ENCODE measurements at regions not wholly inside any gene's neighbourhood (a gene's known extent, or its start where the extent isn't known, plus 50 kb on each side); places are given as distances from the start of the nearest gene placed in this dataset.

DNA sequence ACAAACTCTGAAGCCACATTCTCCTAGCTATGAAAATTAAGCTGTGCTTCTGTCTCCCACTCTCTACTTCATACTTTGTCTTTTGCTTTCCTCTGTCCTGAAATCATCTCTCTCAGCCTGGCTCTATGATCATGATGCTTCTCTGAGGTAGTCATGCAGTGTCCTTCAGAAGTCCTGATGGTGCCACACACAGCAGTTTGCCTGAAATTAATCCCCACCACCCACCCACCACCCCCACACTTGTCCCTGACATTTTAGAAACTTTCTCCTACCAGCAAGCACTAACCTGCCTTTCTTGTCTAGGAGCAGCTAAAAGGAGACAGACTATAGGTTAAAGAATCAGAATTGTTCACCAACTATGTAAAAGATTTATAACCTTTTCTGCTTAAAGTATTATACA, 282.2 kb upstream of the FAM174A start:
- Histone ChIP-seq H3K4me3 (ENCODE audit: low read depth, low read length) (no peak overlapping the region), H3K36me3 (no peaks in the 10 kb centered on the region), H3K27me3 (no peaks in the 10 kb centered on the region), H3K4me1 (no peaks in the 10 kb centered on the region), H3K9me3 (no peaks in the 10 kb centered on the region)
- no peak for DNase-seq
- TF ChIP-seq CTCF (IDR thresholded peaks at IDR 0.05; ENCODE audit: low read depth, low read length), result no peak

- TF ChIP-seq CTCF (IDR thresholded peaks at IDR 0.05; ENCODE audit: low read depth, low read length), result no peak
- H3K9me3 ChIP-seq, result no peaks in the 10 kb centered on the region
- no peaks in the 10 kb centered on the region for H3K36me3 ChIP-seq
- no peak for DNase-seq
- H3K4me1 ChIP-seq, result no peaks in the 10 kb centered on the region
- no peaks in the 10 kb centered on the region for H3K27me3 ChIP-seq
- H3K4me3 ChIP-seq (ENCODE audit: low read depth, low read length), result no peak overlapping the region
These were observed 283.1 kb upstream of the FAM174A start for GRCh38 chr5:100252037-100252436.

- TF ChIP-seq CTCF (IDR thresholded peaks at IDR 0.05; ENCODE audit: low read depth, low read length), result no peak
- Histone ChIP-seq H3K9me3 (no peaks in the 10 kb centered on the region), H3K27me3 (no peaks in the 10 kb centered on the region), H3K4me1 (no peaks in the 10 kb centered on the region), H3K4me3 (ENCODE audit: low read depth, low read length) (no peak overlapping the region), H3K36me3 (no peaks in the 10 kb centered on the region)
- DNase-seq, result no peak
These were observed 285.3 kb upstream of the FAM174A start for GRCh38 chr5:100249884-100250269.

- no peak for TF ChIP-seq CTCF (IDR thresholded peaks at IDR 0.05; ENCODE audit: low read depth, low read length)
- Histone ChIP-seq H3K36me3 (no peaks in the 10 kb centered on the region), H3K27me3 (no peaks in the 10 kb centered on the region), H3K9me3 (no peaks in the 10 kb centered on the region), H3K4me3 (ENCODE audit: low read depth, low read length) (no peak overlapping the region), H3K4me1 (no peaks in the 10 kb centered on the region)
- DNase-seq, result no peak
These were observed 285.8 kb upstream of the FAM174A start for GRCh38 chr5:100249211-100249883.

DNA sequence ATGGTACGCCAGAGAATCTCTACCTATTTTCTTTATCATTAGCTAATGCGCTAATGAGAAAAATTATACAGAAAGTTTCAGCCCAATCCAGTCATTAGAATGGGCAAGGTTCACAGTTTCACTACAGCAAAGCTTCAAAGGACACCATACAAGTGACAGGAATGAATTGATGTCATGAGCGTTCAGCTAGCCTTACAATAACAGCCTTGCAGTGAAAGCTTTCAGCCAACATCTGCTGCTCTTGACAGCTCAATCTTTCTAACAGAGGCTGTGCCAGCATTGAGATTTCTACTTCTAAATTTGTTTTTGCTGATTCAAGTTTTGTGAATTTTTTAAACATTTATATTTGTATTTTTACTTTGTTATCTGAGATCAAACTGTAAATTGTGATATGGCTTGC, 302.4 kb upstream of the FAM174A start:
- Histone ChIP-seq H3K27me3 (no peaks in the 10 kb centered on the region), H3K4me1 (peaks cover 4% of the 10 kb centered on the region; the same call in 1 of the 2 replicates), H3K9me3 (no peaks in the 10 kb centered on the region), H3K36me3 (no peaks in the 10 kb centered on the region), H3K4me3 (ENCODE audit: low read depth, low read length) (no peak overlapping the region)
- TF ChIP-seq CTCF (IDR thresholded peaks at IDR 0.05; ENCODE audit: low read depth, low read length), result no peak
- DNase-seq, result no peak

GRCh38 chr5:100188778-100189177, 346.4 kb upstream of the FAM174A start:
- H3K27me3 ChIP-seq, result no peaks in the 10 kb centered on the region
- no peaks in the 10 kb centered on the region for H3K9me3 ChIP-seq
- no peaks in the 10 kb centered on the region for H3K36me3 ChIP-seq
- TF ChIP-seq CTCF (IDR thresholded peaks at IDR 0.05; ENCODE audit: low read depth, low read length), result no peak
- DNase-seq, result no peak
- no peak overlapping the region for H3K4me3 ChIP-seq (ENCODE audit: low read depth, low read length)
- H3K4me1 ChIP-seq, result no peaks in the 10 kb centered on the region
